GM12891 (cell line): ENCODE measurements at regions not wholly inside any gene's neighbourhood (a gene's known extent, or its start where the extent isn't known, plus 50 kb on each side); places are given as distances from the start of the nearest gene placed in this dataset.

ENCODE experiments used
- POLR2A ChIP-seq: IDR thresholded peaks from 2 replicates; pipeline ENCODE4 v1.6.1; 2011; ENCODE audit warnings: low read depth, low read length, control low read depth
- POLR2AphosphoS5 ChIP-seq: IDR thresholded peaks from 2 replicates; pipeline ENCODE4 v1.6.1; 2011; ENCODE audit warnings: low read depth, low read length, control low read depth
- SPI1 ChIP-seq: IDR thresholded peaks from 2 replicates; pipeline ENCODE4 v1.6.1; 2011; ENCODE audit warnings: low read depth, low read length, control low read depth
- TAF1 ChIP-seq: IDR thresholded peaks from 2 replicates; pipeline ENCODE4 v1.6.1; 2011; ENCODE audit warnings: low read depth, low read length, control low read depth

- TF ChIP-seq POLR2A (no peak), SPI1 (no peak), POLR2AphosphoS5 (no peak), TAF1 (no peak)
Measured at GRCh38 chr5:166618526-166618925, 1672.9 kb upstream of the WWC1 start.
